ENCODE measurements at regions not wholly inside any gene's neighbourhood (a gene's known extent, or its start where the extent isn't known, plus 50 kb on each side); places are given as distances from the start of the nearest gene placed in this dataset.

- H3K36me3 ChIP-seq: no peaks in the 10 kb centered on the region
- no peaks in the 10 kb centered on the region for H3K27me3 ChIP-seq (replicated peaks; ENCODE audit: insufficient read depth)
- H3K9me3 ChIP-seq: no peaks in the 10 kb centered on the region
- H3K4me3 ChIP-seq: no peak overlapping the region
- TF ChIP-seq CTCF (IDR thresholded peaks at IDR 0.05): no peak
- DNase-seq (ENCODE audit: low spot score) (no peak), ATAC-seq (ENCODE audit: insufficient number of reproducible peaks, low FRiP score, low read depth) (no peak)
- no peak overlapping the region for H3K27ac ChIP-seq
- no peaks in the 10 kb centered on the region for H3K4me1 ChIP-seq (ENCODE audit: control insufficient read depth in 1 of 2, low read depth in 2 of 2)
Observed at GRCh38 chr13:21895779-21896178, 224.9 kb downstream of the FGF9 start.

- TF ChIP-seq CTCF (IDR thresholded peaks at IDR 0.05): no peak
- H3K36me3 ChIP-seq: no peaks in the 10 kb centered on the region
- H3K27me3 ChIP-seq (replicated peaks; ENCODE audit: insufficient read depth): no peaks in the 10 kb centered on the region
- DNase-seq (ENCODE audit: low spot score) (no peak), ATAC-seq (ENCODE audit: insufficient number of reproducible peaks, low FRiP score, low read depth) (no peak)
- H3K9me3 ChIP-seq: no peaks in the 10 kb centered on the region
- peaks cover 8 to 9% of the 10 kb centered on the region in 2 donors for H3K4me1 ChIP-seq (ENCODE audit: control insufficient read depth in 1 of 2, low read depth in 2 of 2)
- H3K4me3 ChIP-seq: no peak overlapping the region
- H3K27ac ChIP-seq: no peak overlapping the region
Observed at GRCh38 chr13:21897161-21897560, 226.3 kb downstream of the FGF9 start.

GRCh38 chr13:21898459-21898858 lies 227.6 kb downstream of the FGF9 start:
- no peak for TF ChIP-seq CTCF (IDR thresholded peaks at IDR 0.05)
- no peaks in the 10 kb centered on the region for H3K9me3 ChIP-seq
- ATAC-seq (ENCODE audit: insufficient number of reproducible peaks, low FRiP score, low read depth) (no peak), DNase-seq (ENCODE audit: low spot score) (no peak)
- H3K27ac ChIP-seq: no peak overlapping the region
- no peaks in the 10 kb centered on the region for H3K27me3 ChIP-seq (replicated peaks; ENCODE audit: insufficient read depth)
- no peak overlapping the region for H3K4me3 ChIP-seq
- H3K36me3 ChIP-seq: no peaks in the 10 kb centered on the region
- peaks cover 15 to 21% of the 10 kb centered on the region in 2 donors for H3K4me1 ChIP-seq (ENCODE audit: control insufficient read depth in 1 of 2, low read depth in 2 of 2)

GRCh38 chr13:21898945-21899344 lies 228.1 kb downstream of the FGF9 start:
- H3K4me1 ChIP-seq (ENCODE audit: control insufficient read depth in 1 of 2, low read depth in 2 of 2): peaks cover 15 to 21% of the 10 kb centered on the region in 2 donors
- no peaks in the 10 kb centered on the region for H3K36me3 ChIP-seq
- ATAC-seq (ENCODE audit: insufficient number of reproducible peaks, low FRiP score, low read depth): no peak
- DNase-seq (ENCODE audit: low spot score): no peak
- no peak overlapping the region for H3K4me3 ChIP-seq
- no peaks in the 10 kb centered on the region for H3K27me3 ChIP-seq (replicated peaks; ENCODE audit: insufficient read depth)
- H3K9me3 ChIP-seq: no peaks in the 10 kb centered on the region
- TF ChIP-seq CTCF (IDR thresholded peaks at IDR 0.05): no peak
- H3K27ac ChIP-seq: no peak overlapping the region

- no peak for ATAC-seq (ENCODE audit: insufficient number of reproducible peaks, low FRiP score, low read depth)
- no peak for TF ChIP-seq CTCF (IDR thresholded peaks at IDR 0.05)
- peak overlapping the region; percentile 59 for H3K4me3 ChIP-seq
- H3K27me3 ChIP-seq (replicated peaks; ENCODE audit: insufficient read depth): no peaks in the 10 kb centered on the region
- no peak for DNase-seq (ENCODE audit: low spot score)
- H3K27ac ChIP-seq: peak overlapping the region; percentile 28 to 35
- no peaks in the 10 kb centered on the region for H3K9me3 ChIP-seq
- H3K36me3 ChIP-seq: no peaks in the 10 kb centered on the region
- peaks cover 15 to 21% of the 10 kb centered on the region in 2 donors for H3K4me1 ChIP-seq (ENCODE audit: control insufficient read depth in 1 of 2, low read depth in 2 of 2)
Observed at GRCh38 chr13:21901336-21901735, 230.5 kb downstream of the FGF9 start.
